ENCODE measurements at regions not wholly inside any gene's neighbourhood (a gene's known extent, or its start where the extent isn't known, plus 50 kb on each side); places are given as distances from the start of the nearest gene placed in this dataset.

GRCh38 chr14:47790477-47790876 is 115.1 kb upstream of the MDGA2 start:
- DNase-seq = no peak

GRCh38 chr14:47785058-47785457 is 109.7 kb upstream of the MDGA2 start:
- DNase-seq = no peak

- DNase-seq = no peak
Measured at GRCh38 chr14:47778631-47779030, 103.2 kb upstream of the MDGA2 start.

DNA sequence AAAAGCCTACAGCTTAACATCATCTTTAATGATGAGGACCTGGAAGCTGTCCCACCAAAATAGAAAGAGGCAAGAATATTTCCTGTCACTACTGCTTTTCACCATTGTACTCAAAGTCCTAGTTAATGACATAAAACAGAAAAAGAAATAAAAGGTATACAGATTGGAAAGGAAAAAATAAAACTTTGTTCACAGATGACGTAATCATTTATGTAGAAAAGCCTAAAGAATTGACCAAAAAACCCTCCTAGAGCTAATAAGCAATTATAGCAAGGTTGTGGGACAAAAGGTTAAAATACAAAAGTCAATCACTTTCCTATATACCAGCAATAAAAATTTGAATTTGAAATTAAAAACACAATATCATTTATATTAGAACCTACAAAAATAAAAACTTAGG is 97.2 kb upstream of the MDGA2 start:
- DNase-seq = no peak

- DNase-seq = no peak
Measured at GRCh38 chr14:47763188-47763854, 87.9 kb upstream of the MDGA2 start.

GRCh38 chr14:47746986-47747385 is 71.6 kb upstream of the MDGA2 start:
- DNase-seq = no peak

- no peak for DNase-seq
Measured at GRCh38 chr14:47744155-47744554, 68.8 kb upstream of the MDGA2 start.

DNA sequence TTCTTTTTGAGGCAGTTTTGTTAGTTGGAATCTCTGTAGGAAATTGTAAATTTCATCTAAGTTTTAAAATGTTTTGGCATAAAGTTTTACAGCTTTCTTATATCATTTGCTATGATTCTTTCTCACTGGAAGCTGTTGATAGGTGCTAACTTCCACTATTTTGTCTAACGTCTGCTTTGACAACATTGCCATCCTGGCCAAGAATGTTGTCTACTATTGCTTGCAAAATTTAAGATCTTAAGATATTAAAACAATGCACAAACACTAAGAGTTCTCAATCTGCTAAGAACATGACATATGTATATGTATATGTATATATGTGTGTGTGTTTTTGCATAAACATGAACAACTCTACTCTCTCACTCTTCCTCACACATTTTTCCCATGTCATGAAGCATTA is 64.1 kb upstream of the MDGA2 start:
- no peak for DNase-seq

DNA sequence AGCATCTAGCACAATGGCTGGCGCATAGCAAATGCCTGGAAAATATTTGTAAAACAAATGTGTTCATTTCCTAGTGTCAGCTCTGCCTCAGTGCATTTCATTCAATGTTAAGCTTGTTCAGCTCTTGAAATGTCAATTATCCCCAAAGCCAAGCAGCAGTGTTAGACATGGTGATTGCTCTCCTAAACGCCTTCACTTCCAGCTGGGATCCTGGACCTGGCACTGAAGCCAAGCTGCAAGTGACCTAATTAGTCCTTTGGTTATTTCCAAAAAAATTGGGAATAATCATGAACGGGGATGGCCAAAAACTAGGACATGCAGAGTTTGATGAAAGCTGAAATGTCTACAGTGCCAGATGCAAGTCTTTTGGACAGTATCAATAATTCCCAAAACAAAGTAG is 54.9 kb upstream of the MDGA2 start:
- DNase-seq = no peak

All from fibroblast of skin of scalp (primary cell).